HepG2 (cell line): ENCODE measurements at regions not wholly inside any gene's neighbourhood (a gene's known extent, or its start where the extent isn't known, plus 50 kb on each side); places are given as distances from the start of the nearest gene placed in this dataset.

ENCODE experiments used
- ATAC-seq: fragments of 200-7000 bp; cut with Tn5 transposase; 3 replicates; pipeline ENCODE4 v1.9.1; 2020; ENCODE audit warnings: mild to moderate bottlenecking, moderate library complexity
- BruUV-seq: library from RNA; stranded (reverse); fragments of 400-500 nt; replicated peaks from 2 replicates; lab custom pipeline; 2021; lab: Mats Ljungman, UMichigan
- CTCF ChIA-PET: fragments of 300-600 bp; formaldehyde crosslinking; extraction: SDS; loops from one replicate; lab custom pipeline; 2021; ENCODE audit warnings: low total read pairs, inconsistent platforms, low intra/inter-chr PET ratio; lab: Yijun Ruan, JAX
- POLR2A ChIA-PET: fragments of 350-600 bp; sonication (Branson Sonifier 250); formaldehyde crosslinking; loops from one replicate; lab custom pipeline; 2020; ENCODE audit warnings: antibody characterized with exemption, inconsistent platforms; lab: Yijun Ruan, JAX
- DNase-seq: peaks from one replicate; pipeline ENCODE4 v3.0.0-alpha.2; 2015; ENCODE audit warnings: low spot score
- FAIRE-seq: peaks from 3 replicates; lab custom pipeline; 2011; peaks lifted over from hg19 to GRCh38; lab: Jason Lieb, UNC
- H2AFZ ChIP-seq: one replicate; pipeline ENCODE4 v1.6.1; 2011; ENCODE audit warnings: low read length, inconsistent platforms
- H3K27ac ChIP-seq: fragments of 300-600 bp; 3 replicates; pipeline ENCODE4 v1.8.0; 2011; ENCODE audit warnings: mixed run types, mild to moderate bottlenecking, mixed read lengths, low read length, inconsistent platforms; ENCODE audit not compliant: insufficient read depth; ENCODE audit errors: extremely low read length
- H3K27me3 ChIP-seq, 2 experiments: fragments of 200-600 bp in 1 of 2; 2 replicates in 1 of 2; 3 replicates in 1 of 2; pipeline versions ENCODE4 v1.6.0 to v1.8.0; 2011; ENCODE audit warnings: low read length in 2 of 2, mild to moderate bottlenecking in 2 of 2, moderate library complexity in 2 of 2, inconsistent platforms in 1 of 2; ENCODE audit not compliant: insufficient read depth in 2 of 2, control insufficient read depth in 1 of 2
- H3K36me3 ChIP-seq, 2 experiments: fragments of 200-600 bp in 1 of 2; replicated peaks in 1 of 2; 2 replicates in 1 of 2; 3 replicates in 1 of 2; pipeline versions ENCODE4 v1.5.1 to v1.8.0; 2011; ENCODE audit warnings: low read length in 2 of 2, inconsistent platforms in 1 of 2; ENCODE audit not compliant: insufficient read depth in 2 of 2, control insufficient read depth in 1 of 2
- H3K4me1 ChIP-seq: 2 replicates; pipeline ENCODE4 v1.5.1; 2012; ENCODE audit warnings: low read length, inconsistent platforms; ENCODE audit not compliant: insufficient read depth
- H3K4me2 ChIP-seq: 2 replicates; pipeline ENCODE4 v1.6.0; 2011; ENCODE audit warnings: low read depth, low read length, inconsistent platforms
- H3K4me3 ChIP-seq, 3 experiments: fragments of 200-600 bp in 1 of 3; sonication (generic), shearing (Covaris generic) in 1 of 3; replicated peaks in 1 of 3; 2 replicates each; pipeline ENCODE4 v1.5.1; 2011 to 2016; ENCODE audit warnings: low read length in 3 of 3, inconsistent platforms in 2 of 3, low read depth in 2 of 3, mild to moderate bottlenecking in 2 of 3, control low read depth in 1 of 3, mixed read lengths in 1 of 3; ENCODE audit not compliant: insufficient read depth in 1 of 3
- H3K79me2 ChIP-seq: one replicate; pipeline ENCODE4 v1.6.1; 2011; ENCODE audit warnings: low read length, inconsistent platforms; ENCODE audit not compliant: insufficient read depth
- H3K9ac ChIP-seq: 2 replicates; pipeline ENCODE4 v1.6.0; 2011; ENCODE audit warnings: mild to moderate bottlenecking, low read depth, low read length, inconsistent platforms; ENCODE audit not compliant: insufficient read depth
- H3K9me3 ChIP-seq: 2 replicates; pipeline ENCODE4 v1.5.1; 2012; ENCODE audit warnings: mild to moderate bottlenecking, low read length
- H4K20me1 ChIP-seq: 2 replicates; pipeline ENCODE4 v1.6.0; 2011; ENCODE audit warnings: inconsistent platforms, mild to moderate bottlenecking, low read length, moderate library complexity; ENCODE audit not compliant: insufficient read depth
- ARID2 ChIP-seq: sonication (generic); formaldehyde crosslinking; IDR thresholded peaks from 2 replicates; pipeline ENCODE4 v1.8.1; 2022; ENCODE audit warnings: mild to moderate bottlenecking, missing genetic modification reagents, borderline replicate concordance
- ETV5 ChIP-seq: IDR thresholded peaks from 2 replicates; pipeline ENCODE4 v1.6.1; 2018; ENCODE audit warnings: missing biosample characterization, missing genetic modification reagents, inconsistent platforms, borderline replicate concordance
- FOXM1 ChIP-seq: sonication (generic); formaldehyde crosslinking; IDR thresholded peaks from 2 replicates; pipeline ENCODE4 v1.5.0; 2020; ENCODE audit warnings: missing genetic modification reagents
- HES4 ChIP-seq: sonication (generic); formaldehyde crosslinking; IDR thresholded peaks from 2 replicates; pipeline ENCODE4 v1.9.0; 2021; ENCODE audit warnings: mild to moderate bottlenecking, missing genetic modification reagents, borderline replicate concordance
- KLF15 ChIP-seq: sonication (generic); formaldehyde crosslinking; IDR thresholded peaks from 2 replicates; pipeline ENCODE4 v1.8.1; 2023; ENCODE audit warnings: borderline replicate concordance, mild to moderate bottlenecking, inconsistent platforms, missing genetic modification reagents, mixed read lengths
- TFAP4 ChIP-seq: sonication (generic); IDR thresholded peaks from 2 replicates; pipeline ENCODE4 v1.6.1; 2016; ENCODE audit warnings: low read depth, borderline replicate concordance
- ZBED4 ChIP-seq: sonication (generic); formaldehyde crosslinking; IDR thresholded peaks from 2 replicates; pipeline ENCODE4 v1.4.0; 2020; ENCODE audit warnings: missing genetic modification reagents, borderline replicate concordance
- ZBTB37 ChIP-seq: sonication (generic); formaldehyde crosslinking; IDR thresholded peaks from 2 replicates; pipeline ENCODE4 v1.4.0; 2020; ENCODE audit warnings: mild to moderate bottlenecking, missing genetic modification reagents
- ZHX2 ChIP-seq, 2 experiments: sonication (generic) in 1 of 2; formaldehyde crosslinking in 1 of 2; IDR thresholded peaks; 2 replicates each; pipeline versions ENCODE4 v1.6.1 to v1.9.0; 2014 to 2022; ENCODE audit warnings: antibody characterized with exemption in 1 of 2, borderline replicate concordance in 1 of 2, inconsistent platforms in 1 of 2, low read depth in 1 of 2, missing genetic modification reagents in 1 of 2
- ZNF501 ChIP-seq: sonication (generic); formaldehyde crosslinking; IDR thresholded peaks from 2 replicates; pipeline ENCODE4 v1.5.1; 2020; ENCODE audit warnings: mild to moderate bottlenecking, moderate library complexity, missing genetic modification reagents
- WGBS: methylation state at CpG from one replicate; pipeline ENCODE4 v1.1.6; 2017; ENCODE audit warnings: low lambda C conversion rate; 5-methylcytosine and 5-hydroxymethylcytosine counted together
- in situ Hi-C: cut with HindIII; loops from 2 replicates; pipeline ENCODE4 v1.10.0; 2017; ENCODE audit warnings: low pct_unique_long_range_greater_than_20kb; ENCODE audit not compliant: extremely low pct_ligation_motif_present
- intact Hi-C: fragments of 100-400 bp; cut with micrococcal nuclease; formaldehyde crosslinking; loops from one replicate; pipeline ENCODE4 v1.10.0; 2022; ENCODE audit not compliant: unreplicated experiment

GRCh38 chr7:126303926-126304325 is 948.8 kb downstream of the GRM8 start:
- H3K9me3 ChIP-seq = peaks cover 82% of the 10 kb centered on the region
- no peaks in the 10 kb centered on the region for H3K4me1 ChIP-seq
- ChIA-PET CTCF (no interaction called here), POLR2A (no interaction called here)
- no peaks in the 10 kb centered on the region for H3K27me3 ChIP-seq
- H4K20me1 ChIP-seq = no peaks in the 10 kb centered on the region
- no peaks in the 10 kb centered on the region for H3K79me2 ChIP-seq
- no peak overlapping the region for H3K4me3 ChIP-seq
- no peak for DNase-seq
- BruUV-seq = no TSS peak
- no peak for ATAC-seq
- TF ChIP-seq ZBTB37 (CRISPR knock-in tag) = no peak
- no peak for TF ChIP-seq KLF15 (CRISPR knock-in tag)
- TF ChIP-seq ZBED4 (CRISPR knock-in tag) = no peak
- TF ChIP-seq TFAP4 = no peak
- TF ChIP-seq FOXM1 (CRISPR knock-in tag) = no peak
- no peak for TF ChIP-seq HES4 (CRISPR knock-in tag)
- TF ChIP-seq ZNF501 = no peak
- TF ChIP-seq ARID2 (CRISPR knock-in tag) = no peak
- TF ChIP-seq ZHX2 (IDR thresholded peaks at IDR 0.05; ENCODE audit: low read depth) = no peak
- no peak for TF ChIP-seq ZHX2 (CRISPR knock-in tag; IDR thresholded peaks at IDR 0.05; ENCODE audit: borderline replicate concordance)
- TF ChIP-seq ETV5 (CRISPR knock-in tag) = no peak
- TF ChIP-seq, all 625 proteins: peak for 0
- Histone ChIP-seq H3K9ac (no peak overlapping the region), H3K36me3 (no peaks in the 10 kb centered on the region), H3K27ac (no peak overlapping the region), H3K4me2 (no peak overlapping the region), H2AFZ (no peak overlapping the region)
- in situ Hi-C loops (no loop called here), intact Hi-C loops (no loop called here)
- 9% methylated on average over 1 of the region's 1 CpG for WGBS
- no peak for FAIRE-seq
